SU-DHL-6 (cell line): ENCODE measurements at regions not wholly inside any gene's neighbourhood (a gene's known extent, or its start where the extent isn't known, plus 50 kb on each side); places are given as distances from the start of the nearest gene placed in this dataset.

Source experiments
- H2AFZ ChIP-seq: fragments of 200-600 bp; sonication (generic); 2 replicates; pipeline ENCODE4 v1.6.1; 2014; ENCODE audit warnings: low read depth, mild to moderate bottlenecking, moderate library complexity, mixed read lengths, antibody characterized with exemption, low read length; ENCODE audit not compliant: severe bottlenecking
- H3F3A ChIP-seq: fragments of 200-600 bp; shearing (Covaris generic); 2 replicates; pipeline ENCODE4 v1.6.0; 2016; ENCODE audit warnings: antibody characterized with exemption, mild to moderate bottlenecking; ENCODE audit not compliant: insufficient read depth
- H3K27ac ChIP-seq: fragments of 200-600 bp; sonication (generic); 2 replicates; pipeline ENCODE4 v1.5.1; 2016; ENCODE audit warnings: low read depth, mild to moderate bottlenecking, low read length, moderate library complexity, mixed read lengths
- H3K27me3 ChIP-seq: fragments of 200-600 bp; sonication (generic), shearing (Covaris generic); 2 replicates; pipeline ENCODE4 v1.6.0; 2014; ENCODE audit warnings: mild to moderate bottlenecking, low read length
- H3K36me3 ChIP-seq: fragments of 200-600 bp; sonication (generic); 2 replicates; pipeline ENCODE4 v1.6.1; 2014; ENCODE audit warnings: mild to moderate bottlenecking, low read length, mixed read lengths
- H3K4me2 ChIP-seq: fragments of 300-600, 200-600 bp; shearing (Covaris generic), sonication (generic); 2 replicates; pipeline ENCODE4 v1.6.0; 2014; ENCODE audit warnings: low read length, low read depth, mild to moderate bottlenecking; ENCODE audit not compliant: poor library complexity, severe bottlenecking
- H3K4me3 ChIP-seq: fragments of 200-600 bp; sonication (generic); 2 replicates; pipeline ENCODE4 v1.5.1; 2014; ENCODE audit warnings: antibody characterized with exemption, low read length, mild to moderate bottlenecking, mixed read lengths; ENCODE audit not compliant: insufficient read depth, poor library complexity, severe bottlenecking
- H3K79me2 ChIP-seq: fragments of 200-600 bp; sonication (generic); 2 replicates; pipeline ENCODE4 v1.6.1; 2014; ENCODE audit warnings: mild to moderate bottlenecking, low read length, moderate library complexity; ENCODE audit not compliant: insufficient read depth
- H3K9ac ChIP-seq: fragments of 200-600 bp; sonication (generic); 2 replicates; pipeline ENCODE4 v1.7.0; 2014; ENCODE audit warnings: mild to moderate bottlenecking, low read length
- H3K9me2 ChIP-seq: fragments of 200-600 bp; sonication (generic); replicated peaks from 2 replicates; pipeline ENCODE4 v1.6.1; 2014; ENCODE audit warnings: low read length; ENCODE audit not compliant: insufficient read depth
- H3K9me3 ChIP-seq: fragments of 200-600 bp; sonication (generic); 2 replicates; pipeline ENCODE4 v1.6.1; 2014; ENCODE audit warnings: low read length, mixed read lengths; ENCODE audit not compliant: insufficient read depth
- H4K20me1 ChIP-seq: fragments of 200-600 bp; sonication (generic); 2 replicates; pipeline ENCODE4 v1.6.1; 2014; ENCODE audit warnings: low read depth, mild to moderate bottlenecking, antibody characterized with exemption, low read length, moderate library complexity, mixed read lengths
- CTCF ChIP-seq: fragments of 200-600 bp; sonication (generic); IDR thresholded peaks from one replicate; pipeline ENCODE4 v1.5.1; 2017; ENCODE audit warnings: antibody characterized with exemption, mild to moderate bottlenecking, low read length, moderate library complexity; ENCODE audit not compliant: insufficient read depth, poor library complexity, severe bottlenecking
- EZH2phosphoT487 ChIP-seq: fragments of 200-600 bp; sonication (generic), shearing (Covaris generic); conservative IDR thresholded peaks from 2 replicates; pipeline ENCODE4 v1.6.1; 2018; ENCODE audit warnings: mild to moderate bottlenecking, antibody characterized with exemption, low read length, moderate library complexity, mixed read lengths

- Histone ChIP-seq H3K27ac (no peak overlapping the region), H3K36me3 (no peaks in the 10 kb centered on the region), H4K20me1 (no peaks in the 10 kb centered on the region), H3K4me2 (no peak overlapping the region), H3K9me3 (no peaks in the 10 kb centered on the region), H3K9ac (no peak overlapping the region), H3K27me3 (no peaks in the 10 kb centered on the region), H3K4me3 (no peak overlapping the region), H3K79me2 (no peaks in the 10 kb centered on the region), H3F3A (no peaks in the 10 kb centered on the region), H2AFZ (no peak overlapping the region), H3K9me2 (no peaks in the 10 kb centered on the region)
- TF ChIP-seq CTCF (no peak), EZH2phosphoT487 (no peak)
Observed at GRCh38 chr2:237195396-237196120, 109.9 kb downstream of the COPS8 start.

GRCh38 chr2:237196409-237196808 lies 110.7 kb downstream of the COPS8 start:
- Histone ChIP-seq H4K20me1 (no peaks in the 10 kb centered on the region), H3K9me3 (no peaks in the 10 kb centered on the region), H3K27ac (no peak overlapping the region), H3K79me2 (no peaks in the 10 kb centered on the region), H3K4me2 (no peak overlapping the region), H3K4me3 (no peak overlapping the region), H2AFZ (no peak overlapping the region), H3K36me3 (no peaks in the 10 kb centered on the region), H3K27me3 (no peaks in the 10 kb centered on the region), H3K9me2 (no peaks in the 10 kb centered on the region), H3F3A (no peaks in the 10 kb centered on the region), H3K9ac (no peak overlapping the region)
- no peak for TF ChIP-seq CTCF
- no peak for TF ChIP-seq EZH2phosphoT487

- Histone ChIP-seq H3K9me2 (no peaks in the 10 kb centered on the region), H3K36me3 (no peaks in the 10 kb centered on the region), H3K27me3 (no peaks in the 10 kb centered on the region), H3K9ac (no peak overlapping the region), H4K20me1 (no peaks in the 10 kb centered on the region), H3K9me3 (no peaks in the 10 kb centered on the region), H3K79me2 (no peaks in the 10 kb centered on the region), H2AFZ (no peak overlapping the region), H3K4me2 (no peak overlapping the region), H3F3A (no peaks in the 10 kb centered on the region), H3K27ac (no peak overlapping the region), H3K4me3 (no peak overlapping the region)
- TF ChIP-seq CTCF (no peak), EZH2phosphoT487 (no peak)
Observed at GRCh38 chr2:237196866-237197618, 111.4 kb downstream of the COPS8 start.
